Stimulated activated CD4-positive, alpha-beta T cell treated with anti-CD3 and anti-CD28 coated beads, Interleukin-15, amount 100 ng/mL, for 48 hours (primary cell): ENCODE measurements at regions not wholly inside any gene's neighbourhood (a gene's known extent, or its start where the extent isn't known, plus 50 kb on each side); places are given as distances from the start of the nearest gene placed in this dataset.

Experiments used
- DNase-seq, 2 donors: peaks; one replicate each; pipeline ENCODE4 v3.0.0-alpha.2; 2020; ENCODE audit warnings: low read depth in 2 of 2

GRCh38 chr9:99436616-99437015 lies 214.5 kb downstream of the SEC61B start:
- DNase-seq = no peak

- no peak for DNase-seq
These were observed 215.1 kb downstream of the SEC61B start for GRCh38 chr9:99437145-99437544.

GRCh38 chr9:99438596-99438995 lies 216.5 kb downstream of the SEC61B start:
- no peak for DNase-seq

- no peak for DNase-seq
These were observed 219.7 kb downstream of the SEC61B start for GRCh38 chr9:99441829-99442228.

- DNase-seq = no peak
These were observed 223.3 kb downstream of the SEC61B start for GRCh38 chr9:99445371-99445891.

DNA sequence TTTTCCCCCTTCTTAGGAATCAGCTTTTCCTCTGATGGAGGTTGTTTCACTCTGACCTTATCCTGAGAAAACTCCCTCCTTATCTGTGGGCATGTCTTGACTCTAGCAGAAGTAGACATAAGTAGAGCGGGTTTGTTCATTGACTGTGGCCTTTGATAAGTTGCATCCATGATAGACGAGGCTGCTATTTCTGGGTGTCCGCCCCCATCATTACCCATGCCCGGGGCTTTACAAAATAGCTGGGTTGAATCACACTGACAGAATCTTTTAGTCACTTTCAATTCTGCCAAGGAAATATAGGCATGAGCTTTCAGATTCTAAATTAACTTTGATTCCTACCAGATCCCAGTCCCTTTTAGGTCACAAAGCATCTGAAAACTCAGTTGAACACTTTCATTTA lies 223.8 kb downstream of the SEC61B start:
- no peak for DNase-seq

DNA sequence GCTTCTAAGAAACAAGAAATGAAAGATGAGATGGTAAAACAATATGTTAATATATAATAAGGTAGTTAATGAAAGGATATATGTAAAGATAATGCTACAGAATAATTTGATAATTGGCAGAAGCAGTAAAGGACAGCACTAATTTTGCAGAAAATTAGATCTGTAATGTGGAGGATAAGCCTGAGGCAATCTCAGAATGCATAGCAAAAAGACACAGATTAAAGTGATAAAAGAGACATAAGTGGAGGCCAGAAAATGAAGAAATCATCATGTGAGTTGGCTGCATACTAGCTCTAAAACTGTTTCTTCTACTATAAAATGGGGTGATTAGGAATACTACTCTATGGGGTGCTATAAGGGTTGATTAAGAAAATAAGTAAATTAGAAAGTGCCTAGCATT lies 225.9 kb downstream of the SEC61B start:
- DNase-seq = no peak

GRCh38 chr9:99449726-99450125 lies 227.6 kb downstream of the SEC61B start:
- no peak for DNase-seq

DNA sequence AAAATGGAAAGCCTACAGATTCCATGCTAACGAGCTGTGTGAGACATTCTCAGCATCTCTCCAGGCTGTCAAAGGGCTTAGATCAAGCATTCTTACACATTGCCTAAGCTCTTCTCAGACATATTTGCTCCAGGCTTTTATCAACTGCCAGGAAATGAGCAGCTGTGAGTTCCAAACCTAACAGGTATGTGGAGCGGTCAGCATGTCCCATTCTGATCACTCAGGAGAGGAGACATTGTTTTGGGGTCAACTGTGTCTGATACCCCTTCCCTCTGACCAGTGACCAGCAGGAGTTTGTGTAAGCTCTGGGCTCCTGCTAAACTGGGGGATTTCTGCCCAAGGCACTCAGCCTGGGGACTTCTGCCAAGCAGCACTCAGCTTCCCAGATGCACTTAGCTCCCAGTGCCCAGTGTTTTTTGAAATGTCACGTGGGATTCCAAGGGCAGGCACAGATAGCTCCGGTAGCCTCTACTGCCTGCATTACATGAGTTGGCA lies 229.1 kb downstream of the SEC61B start:
- no peak for DNase-seq

- no peak for DNase-seq
These were observed 235.3 kb downstream of the SEC61B start for GRCh38 chr9:99457406-99457805.

GRCh38 chr9:99457981-99458380 lies 235.9 kb downstream of the SEC61B start:
- DNase-seq = no peak

GRCh38 chr9:99459919-99460318 lies 237.8 kb downstream of the SEC61B start:
- no peak for DNase-seq

DNA sequence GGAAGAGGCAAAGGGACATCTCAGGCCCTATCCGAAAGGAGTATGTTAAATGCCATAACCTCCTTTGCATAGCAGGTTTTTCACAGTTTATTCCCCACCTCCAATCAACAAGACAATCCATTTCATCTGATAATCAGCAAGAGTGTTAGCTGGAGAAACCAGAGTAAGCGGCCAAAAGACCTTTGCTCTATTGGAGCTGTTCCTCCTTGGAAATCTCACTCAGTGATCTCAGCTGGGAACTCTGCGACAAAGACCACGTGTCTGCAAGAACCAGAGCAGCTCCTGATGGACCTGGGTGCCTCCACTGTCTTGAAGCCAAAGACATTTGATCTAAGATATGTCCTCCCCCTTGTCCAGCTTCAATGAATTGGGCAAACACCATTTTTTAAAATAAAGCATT lies 241.0 kb downstream of the SEC61B start:
- no peak for DNase-seq

DNA sequence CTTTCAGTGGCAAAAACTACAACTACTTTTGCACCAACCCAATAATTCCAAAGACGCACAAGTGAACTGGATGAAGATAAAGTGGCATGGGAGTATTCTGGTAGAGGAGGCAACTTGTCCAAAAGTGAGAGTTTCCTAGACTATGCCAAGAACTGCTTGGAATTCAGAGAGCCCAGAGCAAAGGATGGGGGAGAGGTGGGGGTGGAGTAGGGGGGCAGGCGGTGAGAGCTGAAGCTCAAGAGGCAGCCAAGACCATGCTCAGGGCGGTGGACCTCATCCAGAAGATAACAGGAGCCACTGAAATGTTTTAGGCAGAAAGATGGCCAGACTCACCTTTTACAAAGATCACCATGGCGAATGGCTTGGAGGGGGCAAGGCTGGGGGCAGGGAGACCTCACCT lies 242.5 kb downstream of the SEC61B start:
- no peak for DNase-seq

GRCh38 chr9:99465231-99465907 lies 243.3 kb downstream of the SEC61B start:
- DNase-seq = no peak

DNA sequence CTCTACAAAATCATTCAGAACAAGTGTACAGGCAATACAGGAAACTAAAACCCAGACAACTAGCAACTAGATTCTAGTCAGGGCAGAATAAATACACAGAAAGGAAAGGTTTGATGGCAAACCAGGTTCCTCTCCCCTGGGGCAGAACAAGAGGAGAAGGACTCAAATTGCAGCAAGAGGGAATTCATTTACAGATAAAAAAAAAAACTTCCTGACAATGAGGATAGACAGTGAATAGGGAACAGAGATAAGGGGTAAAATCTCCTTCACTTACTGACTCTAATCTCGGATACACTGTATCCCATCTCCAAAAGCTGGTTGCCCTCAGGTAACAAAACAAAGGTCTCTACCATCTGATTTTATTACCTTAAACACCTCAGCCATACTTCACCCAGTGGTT lies 244.0 kb downstream of the SEC61B start:
- no peak for DNase-seq

DNA sequence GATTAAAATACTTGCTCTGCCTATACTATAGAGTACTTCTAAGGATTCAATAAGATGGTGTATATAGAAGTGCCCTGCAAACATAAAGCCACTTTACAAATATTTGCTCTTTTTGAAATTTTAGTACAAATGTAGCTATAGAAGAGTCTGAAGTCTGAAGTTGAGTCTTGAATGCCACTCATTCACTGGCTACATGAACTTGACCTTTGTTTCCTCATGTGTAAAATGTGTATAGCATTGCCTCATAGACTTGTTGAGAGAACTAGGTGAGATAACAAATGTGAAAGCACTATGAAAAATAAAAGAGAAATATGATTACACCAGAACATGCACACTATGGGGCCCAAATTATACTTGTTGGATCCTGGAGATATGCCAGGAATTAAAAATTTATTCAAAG lies 244.7 kb downstream of the SEC61B start:
- DNase-seq = no peak

DNA sequence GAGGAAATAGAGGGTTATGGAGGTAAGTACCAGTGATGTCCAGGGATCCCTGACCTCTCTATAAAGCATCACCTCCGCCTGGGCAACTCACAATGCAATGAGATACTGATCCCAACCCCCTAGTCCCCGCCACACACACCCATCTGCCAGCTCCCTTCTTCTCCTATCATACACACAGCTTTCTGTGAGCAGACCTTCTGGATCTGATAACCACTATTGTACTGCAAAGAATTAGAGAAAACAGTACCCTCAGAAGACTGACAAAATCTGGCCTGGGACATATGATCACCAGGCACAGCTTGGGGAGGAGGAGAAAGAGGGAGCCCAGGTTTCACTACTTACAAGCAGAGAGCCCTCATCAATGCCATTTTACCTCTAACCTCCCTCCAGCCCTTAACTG lies 249.0 kb downstream of the SEC61B start:
- no peak for DNase-seq

- DNase-seq = no peak
These were observed 250.3 kb downstream of the SEC61B start for GRCh38 chr9:99472240-99472915.

- no peak for DNase-seq
These were observed 250.8 kb downstream of the SEC61B start for GRCh38 chr9:99472916-99473245.

DNA sequence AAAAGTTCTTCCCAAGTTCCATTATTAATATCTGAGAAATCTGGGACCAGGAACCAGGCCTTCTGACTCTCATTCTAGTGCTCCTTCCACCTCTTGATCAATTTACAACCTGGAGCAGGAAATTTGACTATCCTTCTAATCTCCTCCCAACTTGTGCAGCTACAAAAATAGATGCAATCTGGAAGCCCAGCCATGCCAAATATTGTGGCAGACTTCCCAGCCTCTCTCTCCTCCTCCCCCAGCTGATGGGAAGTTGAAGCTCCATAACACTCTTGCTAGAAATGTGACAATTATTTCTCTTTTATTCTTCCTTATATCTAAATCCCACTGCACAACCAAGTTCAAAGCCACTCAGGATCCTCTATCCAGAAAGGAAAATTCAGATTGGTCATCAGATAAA lies 252.1 kb downstream of the SEC61B start:
- DNase-seq = no peak

- no peak for DNase-seq
These were observed 253.5 kb downstream of the SEC61B start for GRCh38 chr9:99475401-99476065.

DNA sequence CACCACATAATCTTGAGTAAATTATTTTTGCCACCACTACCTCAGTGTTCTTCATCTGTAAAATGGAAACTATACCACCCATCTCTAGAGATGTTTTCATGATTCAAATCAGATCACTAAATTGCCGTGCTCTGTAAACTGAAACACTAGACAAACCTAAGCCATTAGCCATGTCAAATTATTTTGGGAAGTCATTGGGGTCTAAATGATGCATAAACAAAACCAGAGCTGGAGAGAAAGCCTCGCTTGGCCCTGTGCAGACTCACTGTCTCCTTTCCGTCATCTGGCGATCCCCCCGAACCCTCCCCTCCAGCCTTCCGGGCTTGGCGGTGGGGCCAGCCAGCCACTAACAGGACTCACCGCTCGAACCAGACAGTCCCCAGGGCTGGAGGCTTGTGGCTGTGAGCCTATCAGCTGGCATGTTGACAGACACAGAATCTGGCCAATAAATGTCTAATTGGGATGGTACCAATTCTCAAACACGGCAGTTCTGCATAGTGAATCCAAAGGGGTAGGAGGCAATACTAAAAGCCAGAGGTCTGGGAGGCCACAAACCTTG lies 256.5 kb downstream of the SEC61B start:
- no peak for DNase-seq
